ENCODE measurements at regions not wholly inside any gene's neighbourhood (a gene's known extent, or its start where the extent isn't known, plus 50 kb on each side); places are given as distances from the start of the nearest gene placed in this dataset.
"Not testable (repeated sequence)": the region's sequence is repeated elsewhere in the genome, so short reads cannot be mapped to it uniquely, and the experiment has no call there.

DNA sequence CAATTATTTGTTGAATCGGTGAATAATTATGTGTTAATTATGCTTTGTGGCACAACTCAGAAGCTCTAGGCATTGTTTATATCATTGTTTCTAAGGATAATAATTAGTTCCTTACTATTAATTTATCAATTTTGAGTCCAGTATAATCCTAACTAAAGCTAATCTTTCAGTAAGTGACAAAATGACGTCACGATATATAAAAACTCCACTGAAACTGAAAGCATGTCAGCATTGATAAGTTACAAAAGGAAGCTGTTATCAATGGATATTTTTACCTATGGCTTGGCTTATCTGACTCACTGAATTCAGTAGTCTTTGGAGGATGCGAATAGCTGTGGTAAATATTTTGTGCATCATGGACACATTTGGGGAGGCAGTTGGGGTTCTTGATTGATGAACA is 793.1 kb downstream of the NXPH1 start:
- no peak for DNase-seq

DNA sequence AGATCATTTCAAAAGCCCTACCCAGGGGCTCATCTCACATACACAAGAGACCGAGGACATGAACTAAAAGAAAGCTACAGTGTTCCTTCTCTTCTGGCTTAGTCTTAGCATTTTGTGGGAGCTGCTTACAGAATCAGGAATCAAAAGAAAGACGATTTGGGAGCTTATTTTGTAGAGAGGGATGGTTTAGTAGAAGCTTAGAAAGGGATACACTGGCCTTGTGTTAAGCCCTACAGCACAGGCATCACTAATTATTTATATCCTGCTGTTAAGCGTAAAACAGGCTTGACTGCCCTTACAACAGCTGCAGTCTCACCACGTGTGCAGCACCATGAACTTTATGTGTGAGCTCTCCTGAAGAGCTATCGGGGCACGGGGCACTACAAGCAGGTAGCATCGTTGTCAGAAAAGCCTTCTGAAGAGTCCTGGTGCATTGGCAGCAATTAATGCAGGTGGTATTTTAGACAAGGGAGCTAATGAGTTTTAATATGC is 798.3 kb downstream of the NXPH1 start:
- DNase-seq: no peak

DNA sequence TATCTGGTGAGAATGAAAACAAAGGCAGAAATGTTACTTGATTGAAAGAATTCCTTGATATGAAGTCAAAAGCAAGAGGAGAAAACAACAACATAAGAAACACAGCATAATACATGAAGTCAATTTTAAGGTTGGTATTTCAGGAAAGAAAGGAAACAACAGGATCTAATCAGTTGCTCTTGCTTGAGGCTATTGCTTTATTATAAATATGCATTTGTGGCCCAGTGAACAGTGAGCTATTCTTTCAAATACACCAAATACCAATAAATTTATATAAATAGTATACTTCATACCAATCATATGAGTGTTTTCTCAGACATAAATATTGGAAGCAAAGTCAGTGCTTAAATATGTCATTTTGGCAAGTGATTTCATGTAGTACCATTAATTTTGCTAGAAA is 806.6 kb downstream of the NXPH1 start:
- no peak for DNase-seq

DNA sequence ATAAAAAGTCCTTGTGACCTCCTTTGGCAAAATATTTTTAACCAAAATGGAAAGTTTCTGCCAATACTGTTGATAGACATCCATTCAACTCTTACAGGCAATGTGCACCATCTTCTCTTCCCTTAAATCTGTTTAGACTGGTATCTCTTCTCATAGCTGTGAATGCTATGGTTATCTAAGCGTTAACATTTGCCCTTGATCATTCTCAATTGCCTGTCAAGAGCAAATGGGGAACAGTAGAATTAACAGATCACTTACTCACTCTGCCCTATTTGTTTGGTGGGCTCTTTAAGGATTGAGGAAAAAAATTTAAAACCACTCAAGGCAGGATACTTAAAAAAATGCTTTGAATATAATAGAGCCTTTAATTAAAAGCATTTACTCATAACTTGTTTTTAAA is 808.4 kb downstream of the NXPH1 start:
- no peak for DNase-seq

DNA sequence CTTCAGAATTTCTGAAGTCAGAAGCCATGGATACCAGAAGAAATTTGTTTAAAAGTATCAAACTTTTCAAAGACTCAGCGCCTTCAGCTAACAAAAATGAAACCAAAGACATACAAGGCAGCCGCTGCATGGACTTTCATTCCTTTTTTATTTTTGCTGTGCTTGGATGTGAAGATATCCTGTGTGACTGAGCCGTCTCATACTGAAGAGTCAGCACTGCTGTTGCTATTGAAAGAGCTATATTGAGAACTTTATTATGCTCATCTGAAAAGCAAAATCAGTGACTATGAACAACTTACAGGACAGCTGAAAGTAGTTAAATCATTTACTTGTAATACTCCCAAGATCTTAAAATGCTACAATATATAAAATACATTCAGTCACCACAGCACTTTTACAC is 809.2 kb downstream of the NXPH1 start:
- DNase-seq: no peak

DNA sequence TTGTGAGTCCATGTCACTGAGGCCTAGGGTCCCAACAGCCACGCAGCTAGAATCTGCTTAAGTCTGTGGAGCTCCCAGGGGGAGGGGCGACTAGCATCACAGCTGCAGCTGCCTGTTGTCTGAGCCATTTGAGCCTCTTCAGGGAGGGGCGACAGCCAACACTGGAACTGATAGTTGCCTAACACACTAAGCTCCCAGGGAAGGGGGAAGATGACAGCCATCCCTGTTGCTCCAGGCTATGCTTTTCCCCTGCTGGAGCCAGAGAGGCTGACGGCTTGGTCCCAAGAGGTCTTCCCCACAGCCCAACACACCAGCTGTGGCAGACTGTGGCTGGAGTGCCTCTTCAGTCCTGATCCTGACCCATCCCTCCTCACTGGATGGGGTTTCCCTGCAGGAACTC is 817.5 kb downstream of the NXPH1 start:
- DNase-seq: no peak

DNA sequence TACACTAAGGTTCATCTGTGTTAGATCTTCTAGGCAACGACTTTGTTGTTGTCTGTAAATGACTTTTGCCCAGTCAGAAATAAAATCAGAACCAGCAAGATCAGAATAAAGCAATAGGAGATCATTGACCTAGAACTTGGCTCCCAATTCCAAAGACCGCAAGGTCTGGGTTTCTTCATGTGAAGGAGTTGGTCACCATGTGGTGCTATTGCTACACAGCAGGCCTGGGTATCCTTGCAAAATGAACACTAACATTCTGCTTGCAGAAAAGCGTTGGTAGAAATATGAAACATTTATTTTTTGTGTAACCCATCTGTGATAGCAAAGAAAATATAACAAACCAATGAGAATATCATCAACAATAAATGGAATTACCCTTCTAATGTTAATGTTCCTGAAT is 831.0 kb downstream of the NXPH1 start:
- DNase-seq: no peak

DNA sequence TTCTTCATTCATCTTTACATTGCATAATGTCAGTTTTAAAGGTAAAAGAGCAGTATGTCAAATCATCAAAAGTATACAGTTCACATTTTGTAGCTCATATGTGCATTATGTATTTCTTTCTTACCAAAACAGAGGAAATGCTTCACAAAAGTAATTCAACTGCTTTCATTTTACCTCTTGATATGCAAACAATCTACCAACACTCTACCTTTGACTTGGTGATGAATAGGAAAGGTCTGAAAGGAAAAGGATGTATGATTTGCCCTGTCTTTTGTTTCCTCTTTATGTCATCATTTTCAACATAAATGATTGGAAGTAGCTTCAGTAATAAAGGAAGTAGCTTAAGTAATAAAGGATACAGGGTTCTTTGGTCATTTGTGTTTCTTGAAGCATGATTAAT is 846.7 kb downstream of the NXPH1 start:
- DNase-seq: no peak

DNA sequence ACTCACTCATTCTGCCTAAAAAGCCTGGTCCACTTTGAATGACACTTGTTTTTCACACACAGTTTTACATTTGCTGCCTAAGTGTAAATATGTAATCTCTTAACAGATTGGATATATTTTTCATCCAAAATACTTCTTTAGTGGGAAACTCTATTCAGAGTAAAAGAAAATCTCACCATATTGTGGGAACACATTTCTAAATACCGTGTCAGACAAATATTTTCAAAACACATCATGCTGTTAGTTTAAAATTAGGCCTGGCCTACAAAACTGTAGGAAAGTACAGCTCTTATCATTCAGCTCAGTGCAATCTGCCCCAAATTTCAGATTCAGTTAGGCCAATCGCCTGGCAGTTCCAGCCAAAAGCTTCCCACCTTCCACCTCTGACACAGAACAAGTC is 849.8 kb downstream of the NXPH1 start:
- no peak for DNase-seq

DNA sequence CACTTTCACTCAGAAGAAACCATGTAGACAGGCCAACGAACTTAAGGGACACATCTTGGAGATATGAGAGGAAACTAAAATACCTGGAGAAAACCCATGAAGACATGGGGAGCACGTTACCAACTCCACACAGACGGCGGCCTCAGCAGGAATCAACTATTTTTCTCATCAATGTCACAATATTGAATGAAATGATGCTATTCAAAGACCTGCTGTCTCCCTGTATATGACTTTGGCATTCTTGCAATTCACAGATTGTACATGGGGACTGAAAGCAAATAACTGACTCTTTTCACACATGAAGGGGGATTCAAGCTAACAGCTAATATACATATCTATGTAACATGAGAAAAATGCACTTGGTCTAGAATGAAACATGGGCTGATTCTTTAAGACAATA is 869.0 kb downstream of the NXPH1 start:
- DNase-seq: no peak

DNA sequence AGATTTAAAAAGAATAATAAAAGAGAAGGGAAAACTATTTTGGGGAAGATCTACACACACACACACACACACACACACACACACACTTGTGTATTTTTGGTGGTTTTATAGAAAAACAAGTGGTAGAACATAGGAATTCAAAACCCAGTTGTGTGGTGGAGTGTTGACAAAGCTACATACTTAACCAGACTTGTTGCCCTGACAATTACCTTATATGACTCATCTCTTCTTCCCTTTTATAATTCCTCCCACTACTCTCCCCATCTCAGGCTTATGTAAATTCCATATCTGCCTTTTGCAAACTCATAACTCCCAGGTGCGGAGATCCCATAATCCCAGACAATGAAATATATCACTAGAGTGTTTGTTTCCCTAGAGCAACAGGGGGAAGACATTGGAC is 873.7 kb downstream of the NXPH1 start:
- no peak for DNase-seq

DNA sequence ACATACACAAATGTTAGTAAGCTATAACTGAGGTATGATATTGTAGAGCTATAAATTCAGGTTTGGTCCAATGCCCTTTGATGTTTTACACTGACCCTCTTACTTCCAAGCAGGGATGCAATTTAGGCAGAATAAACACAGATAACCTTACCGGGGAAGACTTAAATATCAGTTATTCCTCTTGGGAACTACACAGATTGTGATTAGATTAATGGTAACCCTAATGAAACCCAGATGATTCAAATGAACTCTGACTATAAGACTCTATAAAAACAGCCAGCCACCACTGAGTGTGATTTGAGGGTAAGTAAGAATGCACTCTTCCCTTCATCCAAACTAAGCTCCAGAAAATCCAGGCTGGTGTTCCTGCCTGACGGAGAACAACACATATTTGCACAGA is 891.1 kb downstream of the NXPH1 start:
- no peak for DNase-seq

DNA sequence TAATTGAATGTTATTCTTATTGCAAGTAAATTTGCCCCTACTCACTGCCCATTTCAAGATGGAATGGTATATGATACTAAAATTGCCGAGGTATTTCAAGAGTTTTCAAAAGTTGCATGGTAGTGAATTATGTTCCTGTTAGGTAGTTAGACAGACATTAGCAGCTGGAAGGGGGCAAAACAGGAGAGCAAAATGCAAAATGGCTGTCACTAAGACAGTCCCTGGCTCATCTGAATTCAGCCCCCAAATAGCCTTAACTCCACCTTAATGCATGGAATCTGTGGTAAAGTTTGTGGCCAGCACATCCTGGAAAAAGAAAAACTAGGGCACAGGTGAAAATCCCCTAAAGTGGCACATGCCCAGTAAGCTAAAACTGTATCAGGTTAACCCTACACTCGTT is 894.9 kb downstream of the NXPH1 start:
- no peak for DNase-seq

DNA sequence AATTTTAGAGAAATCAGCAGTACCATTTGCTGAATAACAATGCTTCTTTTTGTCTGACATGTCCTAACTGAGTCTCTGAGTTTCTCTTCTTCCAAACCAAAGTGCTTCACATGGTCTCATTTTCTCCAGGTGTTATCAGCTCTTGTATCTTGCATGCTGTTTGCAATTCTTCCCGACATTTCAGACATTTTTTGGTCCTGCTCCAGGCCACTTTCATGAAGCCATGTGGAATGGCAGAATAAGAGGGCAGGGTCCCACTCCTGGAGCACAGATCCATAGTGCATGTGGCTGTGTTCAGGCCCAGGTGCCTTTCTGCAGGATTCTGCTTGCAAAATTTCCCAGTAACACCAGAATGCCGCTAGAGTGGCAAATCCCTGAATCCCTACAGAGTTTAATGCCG is 916.2 kb downstream of the NXPH1 start:
- no peak for DNase-seq

DNA sequence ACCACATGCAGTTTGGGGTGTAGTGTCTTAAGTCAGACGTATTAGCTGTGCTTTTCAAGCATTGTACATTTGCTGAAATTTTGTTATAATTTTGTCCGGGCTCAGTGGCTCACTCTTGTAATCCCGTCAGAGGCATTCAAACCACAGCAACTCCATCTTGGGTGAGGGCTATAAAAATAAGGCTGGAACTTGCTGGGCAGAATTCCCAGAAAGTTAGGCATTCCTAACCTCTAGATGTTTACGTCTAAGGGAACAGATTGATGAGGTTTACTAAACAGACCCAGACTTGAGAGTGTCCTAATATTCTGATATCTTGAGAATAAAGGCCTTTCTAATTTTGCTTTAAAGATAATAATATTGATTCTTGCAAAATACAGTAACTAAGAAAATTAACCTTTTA is 957.8 kb downstream of the NXPH1 start:
- no peak for DNase-seq

DNA sequence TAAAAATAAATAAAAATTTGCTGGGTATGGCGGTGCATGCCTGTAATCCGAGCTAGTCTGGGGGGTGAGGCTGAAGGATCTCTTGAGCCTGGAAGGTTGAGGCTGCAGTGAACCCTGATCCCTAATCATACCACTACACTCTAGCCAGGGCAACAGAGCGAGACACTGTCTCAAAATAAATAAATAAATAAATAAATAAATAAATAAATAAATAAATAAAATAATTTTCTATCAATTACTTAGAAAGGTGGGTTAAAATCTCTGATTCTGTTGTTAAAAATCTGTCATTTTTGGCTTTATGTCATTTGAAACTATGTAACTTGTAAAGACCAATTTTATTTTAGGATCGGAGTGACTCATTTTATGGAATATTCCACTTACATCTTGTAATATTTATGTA is 958.6 kb downstream of the NXPH1 start:
- DNase-seq: no peak

DNA sequence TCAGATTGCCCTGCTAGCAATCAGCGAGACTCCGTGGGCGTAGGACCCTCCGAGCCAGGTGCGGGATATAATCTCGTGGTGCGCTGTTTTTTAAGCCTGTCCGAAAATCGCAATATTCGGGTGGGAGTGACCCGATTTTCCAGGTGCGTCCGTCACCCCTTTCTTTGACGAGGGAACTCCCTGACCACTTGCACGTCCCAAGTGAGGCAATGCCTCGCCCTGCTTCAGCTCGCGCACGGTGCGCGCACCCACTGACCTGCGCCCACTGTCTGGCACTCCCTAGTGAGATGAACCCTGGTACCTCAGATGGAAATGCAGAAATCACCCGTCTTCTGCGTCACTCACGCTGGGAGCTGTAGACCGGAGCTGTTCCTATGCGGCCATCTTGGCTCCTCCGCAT is 971.0 kb downstream of the NXPH1 start:
- not testable (repeated sequence) for DNase-seq

DNA sequence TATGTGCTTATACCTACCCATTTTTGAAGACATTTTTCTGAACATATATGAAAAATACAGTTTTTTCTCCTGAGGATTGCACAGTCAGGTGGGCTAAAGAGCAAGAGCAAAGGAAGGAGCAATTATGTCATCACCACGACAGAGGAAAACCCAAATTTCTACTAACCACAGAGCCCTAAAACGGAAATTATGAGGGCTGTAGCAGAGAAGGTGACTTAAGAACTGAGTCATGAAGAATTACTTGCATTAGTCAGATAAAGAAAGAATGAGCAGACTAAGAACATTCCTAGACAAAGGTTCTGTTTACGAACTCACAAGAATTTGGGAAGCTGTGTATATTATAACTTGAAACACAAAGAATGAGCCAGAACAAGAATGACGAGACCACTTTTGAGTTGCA is 974.4 kb downstream of the NXPH1 start:
- no peak for DNase-seq

DNA sequence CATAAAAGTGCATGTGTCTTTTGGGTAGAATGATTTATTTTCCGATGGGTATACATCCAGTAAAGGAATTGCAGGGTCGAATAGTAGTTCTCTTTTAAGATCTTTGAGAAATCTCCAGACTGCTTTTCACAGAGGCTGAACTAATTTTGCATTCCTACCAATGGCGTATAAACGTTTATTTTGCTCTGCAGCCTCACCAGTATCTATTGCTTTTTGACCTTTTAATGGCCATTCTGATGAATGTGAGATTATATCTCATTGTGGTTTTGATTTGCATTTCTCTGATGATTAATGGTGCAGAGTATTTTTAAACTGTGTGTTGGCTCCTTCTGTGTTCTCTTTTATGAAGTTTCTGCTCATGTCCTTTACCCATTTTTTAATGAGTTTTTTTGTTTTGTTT is 1020.1 kb downstream of the NXPH1 start:
- DNase-seq: no peak

DNA sequence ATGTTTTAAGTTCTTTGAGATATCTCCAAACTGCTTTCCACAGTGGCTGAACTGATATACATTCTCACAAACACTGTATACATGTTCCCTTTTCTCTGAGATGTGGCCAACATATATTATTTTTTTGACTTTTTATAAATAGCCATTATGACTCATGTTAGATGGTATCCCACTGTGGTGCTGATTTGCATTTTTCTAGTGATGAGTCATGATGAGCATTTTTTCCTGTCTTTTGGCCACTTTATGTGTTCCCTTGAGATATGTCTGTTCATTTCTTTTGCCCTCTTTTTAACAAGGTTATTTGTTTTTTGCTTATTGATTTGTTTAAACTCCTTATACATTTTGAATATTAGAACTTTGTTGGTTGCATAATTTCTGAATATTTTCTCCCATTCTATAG is 1055.1 kb downstream of the NXPH1 start:
- no peak for DNase-seq

DNA sequence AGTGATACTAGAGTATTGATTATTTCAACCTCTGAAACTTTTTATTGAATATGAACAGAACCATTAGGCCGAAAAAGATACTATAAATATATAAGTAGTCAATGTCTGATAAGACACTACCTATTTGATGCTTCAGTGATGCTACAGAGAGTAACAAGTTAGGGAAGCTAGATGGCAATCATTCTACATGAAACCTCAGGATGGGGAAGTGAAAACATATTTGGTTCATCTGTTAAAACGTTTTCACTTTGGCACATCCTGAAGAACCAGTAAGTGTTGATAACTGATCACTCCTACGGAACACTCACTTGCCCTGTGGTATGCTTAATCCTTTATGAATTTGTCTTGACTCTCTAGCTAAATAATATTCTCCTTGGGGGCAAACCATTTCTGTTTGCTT is 1064.9 kb downstream of the NXPH1 start:
- DNase-seq: no peak

DNA sequence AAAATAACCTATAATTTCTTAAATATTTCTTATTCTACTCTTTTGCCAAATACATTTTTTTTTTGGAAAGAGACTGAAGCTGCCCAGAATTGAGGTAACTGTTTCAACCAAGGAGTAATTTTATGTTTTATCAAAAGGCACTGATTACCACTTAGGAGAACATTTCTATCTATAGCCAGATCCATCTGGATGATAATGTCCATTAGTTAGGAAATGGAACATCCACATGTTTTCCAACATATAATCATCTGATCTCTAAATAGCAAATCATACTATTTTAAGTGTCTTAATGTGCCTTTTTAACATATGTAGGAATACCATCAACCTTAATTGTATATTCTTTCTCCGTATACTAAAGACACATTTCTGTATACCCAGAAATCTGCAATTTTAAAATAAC is 1068.9 kb downstream of the NXPH1 start:
- no peak for DNase-seq

DNA sequence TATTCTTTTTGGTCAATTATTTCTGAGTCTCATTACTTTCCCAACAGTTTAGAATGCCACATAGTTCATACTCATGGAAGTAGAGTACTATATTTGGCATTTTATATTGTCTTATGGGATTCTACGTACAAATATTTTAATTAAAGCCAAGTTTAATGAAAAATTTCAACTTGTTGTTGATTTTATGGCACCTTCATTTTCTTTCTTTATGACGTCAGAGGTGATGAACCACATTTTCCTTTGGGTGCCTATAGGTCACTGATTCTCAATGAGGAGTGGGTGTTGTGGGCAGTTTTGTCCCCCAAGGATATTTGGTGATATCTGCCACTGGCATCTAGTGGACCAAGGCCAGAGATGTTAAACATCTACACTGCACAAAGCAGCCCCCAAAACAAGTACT is 1071.3 kb downstream of the NXPH1 start:
- no peak for DNase-seq

DNA sequence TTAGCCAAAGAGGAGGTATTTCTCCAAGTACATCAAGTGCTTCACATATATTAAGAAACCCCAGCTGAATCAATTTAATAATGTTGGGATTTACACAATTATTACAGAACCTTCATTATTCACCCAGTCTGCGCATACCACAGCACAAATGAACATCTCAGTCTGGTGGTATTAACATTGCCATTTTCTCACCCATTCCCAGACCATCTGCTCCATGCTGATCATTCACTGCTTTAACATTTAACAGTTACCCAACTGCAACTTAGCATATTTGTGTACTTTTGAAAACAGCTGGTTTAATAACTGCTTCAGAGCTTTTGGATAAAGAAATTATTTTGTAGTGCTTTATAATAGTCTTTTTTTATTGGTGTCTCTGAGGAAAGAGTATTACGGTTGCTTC is 1072.1 kb downstream of the NXPH1 start:
- DNase-seq: no peak

DNA sequence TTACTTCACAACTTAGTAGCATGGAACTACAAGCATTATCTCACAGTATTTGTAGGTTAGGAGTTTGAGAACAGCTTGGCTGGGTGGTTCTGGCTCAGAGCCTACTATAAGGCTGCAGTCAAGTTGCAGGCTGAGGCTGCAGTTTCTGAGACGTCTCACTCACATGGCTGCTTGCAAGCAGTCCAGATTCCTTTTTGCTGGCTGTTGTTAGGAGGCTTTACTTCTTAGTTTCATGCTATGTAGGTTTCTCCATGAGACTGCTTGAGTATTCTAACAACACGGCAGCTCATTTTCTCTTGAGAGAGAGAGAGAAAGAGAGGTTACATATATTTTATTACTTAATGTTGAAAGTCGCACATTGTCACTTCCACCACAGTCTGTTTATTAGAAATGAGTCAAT is 1073.9 kb downstream of the NXPH1 start:
- no peak for DNase-seq

DNA sequence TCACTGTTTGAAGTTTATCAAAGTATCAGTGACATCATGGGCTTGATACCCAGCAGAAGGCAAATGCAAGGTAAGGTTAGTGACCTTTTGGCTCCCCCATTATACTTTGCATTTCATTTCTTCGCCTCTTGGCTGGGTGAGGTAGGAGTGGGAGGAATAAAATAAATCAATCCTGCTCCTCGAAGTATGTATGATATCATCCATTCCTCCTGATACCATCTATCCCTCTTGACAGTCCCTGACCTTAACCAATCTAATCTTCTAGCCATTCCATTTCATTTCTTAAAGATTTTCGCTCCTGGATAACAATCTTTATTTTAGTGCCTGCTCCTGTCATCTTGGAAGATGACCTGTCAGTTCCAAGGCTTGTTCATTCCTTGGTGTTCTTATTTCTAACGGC is 1083.3 kb downstream of the NXPH1 start:
- DNase-seq: no peak

All from C1 segment of cervical spinal cord (tissue), 14 donors.